ENCODE measurements at regions not wholly inside any gene's neighbourhood (a gene's known extent, or its start where the extent isn't known, plus 50 kb on each side); places are given as distances from the start of the nearest gene placed in this dataset.

DNA sequence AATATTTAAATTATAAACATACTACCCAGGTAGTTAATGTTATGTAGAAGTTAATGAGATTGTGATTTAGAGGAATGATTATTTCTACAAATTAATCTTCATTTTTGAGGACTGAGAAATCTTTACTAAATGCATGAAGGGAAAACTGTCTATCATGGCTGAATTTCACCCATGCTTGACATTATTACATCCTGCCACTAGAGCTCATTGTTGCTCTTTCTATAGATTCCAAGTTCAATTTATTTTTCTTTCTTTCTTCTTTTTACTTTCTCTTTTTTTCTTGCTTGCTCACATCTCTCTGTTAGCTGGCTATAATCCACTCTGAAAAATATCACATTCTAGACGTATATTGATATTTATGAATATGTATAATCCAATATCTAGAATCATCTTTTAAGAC, 505.0 kb upstream of the KLHL1 start:
- TF ChIP-seq, protein P1, sequence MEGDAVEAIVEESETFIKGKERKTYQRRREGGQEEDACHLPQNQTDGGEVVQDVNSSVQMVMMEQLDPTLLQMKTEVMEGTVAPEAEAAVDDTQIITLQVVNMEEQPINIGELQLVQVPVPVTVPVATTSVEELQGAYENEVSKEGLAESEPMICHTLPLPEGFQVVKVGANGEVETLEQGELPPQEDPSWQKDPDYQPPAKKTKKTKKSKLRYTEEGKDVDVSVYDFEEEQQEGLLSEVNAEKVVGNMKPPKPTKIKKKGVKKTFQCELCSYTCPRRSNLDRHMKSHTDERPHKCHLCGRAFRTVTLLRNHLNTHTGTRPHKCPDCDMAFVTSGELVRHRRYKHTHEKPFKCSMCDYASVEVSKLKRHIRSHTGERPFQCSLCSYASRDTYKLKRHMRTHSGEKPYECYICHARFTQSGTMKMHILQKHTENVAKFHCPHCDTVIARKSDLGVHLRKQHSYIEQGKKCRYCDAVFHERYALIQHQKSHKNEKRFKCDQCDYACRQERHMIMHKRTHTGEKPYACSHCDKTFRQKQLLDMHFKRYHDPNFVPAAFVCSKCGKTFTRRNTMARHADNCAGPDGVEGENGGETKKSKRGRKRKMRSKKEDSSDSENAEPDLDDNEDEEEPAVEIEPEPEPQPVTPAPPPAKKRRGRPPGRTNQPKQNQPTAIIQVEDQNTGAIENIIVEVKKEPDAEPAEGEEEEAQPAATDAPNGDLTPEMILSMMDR (IDR thresholded peaks at IDR 0.05; ENCODE audit: partially characterized antibody, unreplicated experiment): peak; percentile 64
- no peaks in the 10 kb centered on the region for H3K36me3 Mint-ChIP-seq (ENCODE audit: unreplicated experiment)
- H3K27me3 Mint-ChIP-seq (ENCODE audit: unreplicated experiment): peaks cover 4% of the 10 kb centered on the region
- peak overlapping the region; percentile 95 for H3K27ac Mint-ChIP-seq (ENCODE audit: unreplicated experiment)
- peaks cover 45% of the 10 kb centered on the region for H3K4me1 Mint-ChIP-seq (ENCODE audit: low read depth, unreplicated experiment)
- peaks cover 10% of the 10 kb centered on the region for H3K9me3 Mint-ChIP-seq (ENCODE audit: unreplicated experiment)
- no peak for DNase-seq
- no peak overlapping the region for H3K4me3 Mint-ChIP-seq (ENCODE audit: unreplicated experiment)

DNA sequence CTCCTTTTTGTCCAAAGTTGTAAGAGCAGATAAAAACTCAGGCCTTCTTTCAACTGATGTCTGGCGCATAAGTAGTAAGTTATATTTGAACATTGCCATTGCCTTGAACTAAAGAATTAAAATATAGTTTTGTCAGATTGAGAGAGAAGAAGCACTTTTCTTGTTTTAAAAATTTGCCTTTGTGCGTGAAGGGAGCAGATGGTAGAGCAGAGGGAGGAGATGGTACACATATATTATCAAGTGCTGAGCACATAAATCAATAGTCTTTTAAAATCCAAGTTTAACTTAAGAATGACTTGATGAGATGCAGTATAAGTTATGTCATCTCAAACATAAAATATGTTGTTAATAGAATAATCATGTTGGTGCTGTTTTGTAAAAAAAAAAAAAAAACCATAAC, 504.6 kb upstream of the KLHL1 start:
- TF ChIP-seq, protein P1 (IDR thresholded peaks at IDR 0.05; ENCODE audit: partially characterized antibody, unreplicated experiment): no peak
- DNase-seq: no peak
- Mint-ChIP-seq H3K27ac (ENCODE audit: unreplicated experiment) (peak overlapping the region; percentile 95), H3K4me1 (ENCODE audit: low read depth, unreplicated experiment) (peaks cover 49% of the 10 kb centered on the region), H3K4me3 (ENCODE audit: unreplicated experiment) (peak overlapping the region; percentile 75), H3K9me3 (ENCODE audit: unreplicated experiment) (peaks cover 10% of the 10 kb centered on the region), H3K27me3 (ENCODE audit: unreplicated experiment) (peaks cover 5% of the 10 kb centered on the region), H3K36me3 (ENCODE audit: unreplicated experiment) (no peaks in the 10 kb centered on the region)

GRCh38 chr13:70604448-70604847, 496.2 kb upstream of the KLHL1 start:
- Mint-ChIP-seq H3K9me3 (ENCODE audit: unreplicated experiment) (peaks cover 7% of the 10 kb centered on the region), H3K36me3 (ENCODE audit: unreplicated experiment) (peaks cover 9% of the 10 kb centered on the region), H3K27me3 (ENCODE audit: unreplicated experiment) (peaks cover 6% of the 10 kb centered on the region), H3K4me3 (ENCODE audit: unreplicated experiment) (no peak overlapping the region), H3K27ac (ENCODE audit: unreplicated experiment) (peak overlapping the region; percentile 59), H3K4me1 (ENCODE audit: low read depth, unreplicated experiment) (peaks cover 40% of the 10 kb centered on the region)
- no peak for DNase-seq
- TF ChIP-seq, protein P1 (IDR thresholded peaks at IDR 0.05; ENCODE audit: partially characterized antibody, unreplicated experiment): no peak

DNA sequence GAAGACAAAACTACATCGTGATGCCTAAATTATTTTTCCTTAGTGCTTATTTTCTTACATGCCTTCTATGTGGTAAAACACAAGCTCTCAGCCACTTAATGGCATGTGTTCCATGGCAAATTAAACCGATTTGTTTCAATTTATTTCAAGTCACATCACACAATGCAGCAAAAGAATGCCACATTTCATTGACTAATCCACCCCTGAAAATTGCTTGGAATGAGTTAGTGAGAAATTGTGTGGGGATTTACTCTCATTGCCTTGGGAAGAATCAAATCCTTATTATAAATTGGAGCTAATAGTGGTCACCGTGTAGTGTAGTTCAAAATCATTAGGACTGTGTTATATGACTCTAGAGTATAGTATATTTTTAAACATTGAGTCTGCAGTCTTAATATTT, 485.5 kb upstream of the KLHL1 start:
- Mint-ChIP-seq H3K27ac (ENCODE audit: unreplicated experiment) (no peak overlapping the region), H3K9me3 (ENCODE audit: unreplicated experiment) (no peaks in the 10 kb centered on the region), H3K36me3 (ENCODE audit: unreplicated experiment) (no peaks in the 10 kb centered on the region), H3K27me3 (ENCODE audit: unreplicated experiment) (peaks cover 1% of the 10 kb centered on the region), H3K4me1 (ENCODE audit: low read depth, unreplicated experiment) (no peaks in the 10 kb centered on the region), H3K4me3 (ENCODE audit: unreplicated experiment) (no peak overlapping the region)
- DNase-seq: no peak
- TF ChIP-seq, protein P1 (IDR thresholded peaks at IDR 0.05; ENCODE audit: partially characterized antibody, unreplicated experiment): no peak

GRCh38 chr13:70585109-70585508, 476.9 kb upstream of the KLHL1 start:
- Mint-ChIP-seq H3K36me3 (ENCODE audit: unreplicated experiment) (no peaks in the 10 kb centered on the region), H3K27ac (ENCODE audit: unreplicated experiment) (no peak overlapping the region), H3K9me3 (ENCODE audit: unreplicated experiment) (no peaks in the 10 kb centered on the region), H3K4me3 (ENCODE audit: unreplicated experiment) (no peak overlapping the region), H3K27me3 (ENCODE audit: unreplicated experiment) (no peaks in the 10 kb centered on the region), H3K4me1 (ENCODE audit: low read depth, unreplicated experiment) (peaks cover 10% of the 10 kb centered on the region)
- no peak for DNase-seq
- TF ChIP-seq, protein P1 (IDR thresholded peaks at IDR 0.05; ENCODE audit: partially characterized antibody, unreplicated experiment): no peak
